ENCODE measurements at regions not wholly inside any gene's neighbourhood (a gene's known extent, or its start where the extent isn't known, plus 50 kb on each side); places are given as distances from the start of the nearest gene placed in this dataset.

GRCh38 chr12:25906651-25907340 lies 51.7 kb upstream of the RASSF8 start:
- TF ChIP-seq CTCF (IDR thresholded peaks at IDR 0.05; ENCODE audit: borderline replicate concordance, extremely low read depth, low read length, poor library complexity, severe bottlenecking) (no peak), EZH2 (IDR thresholded peaks at IDR 0.05; ENCODE audit: borderline replicate concordance, low read depth, low read length, severe bottlenecking) (no peak)

All from DND-41 (cell line).